8988T (cell line): ENCODE measurements at regions not wholly inside any gene's neighbourhood (a gene's known extent, or its start where the extent isn't known, plus 50 kb on each side); places are given as distances from the start of the nearest gene placed in this dataset.

ENCODE experiments used
- DNase-seq: peaks from one replicate; pipeline ENCODE4 v3.0.0; 2011

- DNase-seq, result no peak
Observed at GRCh38 chr5:27652505-27652904, 614.1 kb upstream of the CDH9 start.

- no peak for DNase-seq
Observed at GRCh38 chr5:27639005-27639612, 600.7 kb upstream of the CDH9 start.

GRCh38 chr5:27619982-27620381, 581.6 kb upstream of the CDH9 start:
- DNase-seq, result no peak

- no peak for DNase-seq
Observed at GRCh38 chr5:27612161-27612560, 573.8 kb upstream of the CDH9 start.

- no peak for DNase-seq
Observed at GRCh38 chr5:27608992-27609391, 570.6 kb upstream of the CDH9 start.

- no peak for DNase-seq
Observed at GRCh38 chr5:27598576-27598975, 560.2 kb upstream of the CDH9 start.

- no peak for DNase-seq
Observed at GRCh38 chr5:27594141-27594540, 555.8 kb upstream of the CDH9 start.

- no peak for DNase-seq
Observed at GRCh38 chr5:27592231-27592630, 553.8 kb upstream of the CDH9 start.

GRCh38 chr5:27590503-27590902, 552.1 kb upstream of the CDH9 start:
- no peak for DNase-seq

- no peak for DNase-seq
Observed at GRCh38 chr5:27578279-27578678, 539.9 kb upstream of the CDH9 start.

GRCh38 chr5:27571681-27572080, 533.3 kb upstream of the CDH9 start:
- DNase-seq, result no peak

- no peak for DNase-seq
Observed at GRCh38 chr5:27568811-27569210, 530.4 kb upstream of the CDH9 start.

GRCh38 chr5:27561408-27561807, 523.0 kb upstream of the CDH9 start:
- DNase-seq, result no peak

- DNase-seq, result no peak
Observed at GRCh38 chr5:27548484-27548883, 510.1 kb upstream of the CDH9 start.

- no peak for DNase-seq
Observed at GRCh38 chr5:27535031-27535557, 496.7 kb upstream of the CDH9 start.

- DNase-seq, result no peak
Observed at GRCh38 chr5:27532305-27532704, 493.9 kb upstream of the CDH9 start.

GRCh38 chr5:27524515-27524914, 486.1 kb upstream of the CDH9 start:
- DNase-seq, result no peak

GRCh38 chr5:27523629-27524028, 485.2 kb upstream of the CDH9 start:
- DNase-seq, result no peak

GRCh38 chr5:27516437-27516836, 478.1 kb upstream of the CDH9 start:
- no peak for DNase-seq

- no peak for DNase-seq
Observed at GRCh38 chr5:27511061-27511460, 472.7 kb upstream of the CDH9 start.

- no peak for DNase-seq
Observed at GRCh38 chr5:27503813-27504212, 465.4 kb upstream of the CDH9 start.

- no peak for DNase-seq
Observed at GRCh38 chr5:27502236-27502635, 463.9 kb upstream of the CDH9 start.

- no peak for DNase-seq
Observed at GRCh38 chr5:27497491-27497890, 459.1 kb upstream of the CDH9 start.

- DNase-seq, result no peak
Observed at GRCh38 chr5:27494887-27495286, 456.5 kb upstream of the CDH9 start.

- no peak for DNase-seq
Observed at GRCh38 chr5:27491746-27492439, 453.5 kb upstream of the CDH9 start.
